Hepatocyte (in vitro differentiated cells): ENCODE measurements at regions not wholly inside any gene's neighbourhood (a gene's known extent, or its start where the extent isn't known, plus 50 kb on each side); places are given as distances from the start of the nearest gene placed in this dataset.
A peak's percentile ranks its signal among the peaks of the same experiment; 100 is the strongest.

Source experiments
- DNase-seq: peaks from one replicate; pipeline ENCODE4 v3.0.0-alpha.2; 2016; ENCODE audit warnings: low spot score
- H2AFZ ChIP-seq: fragments of 200-600 bp; sonication (generic); 2 replicates; pipeline ENCODE4 v1.6.0; 2016; ENCODE audit warnings: antibody characterized with exemption, mild to moderate bottlenecking
- H3K27ac ChIP-seq: fragments of 200-600 bp; sonication (generic); 2 replicates; pipeline ENCODE4 v1.5.1; 2016; ENCODE audit warnings: mild to moderate bottlenecking
- H3K27me3 ChIP-seq: fragments of 200-600 bp; sonication (generic); 2 replicates; pipeline ENCODE4 v1.6.1; 2016
- H3K36me3 ChIP-seq: fragments of 200-600 bp; sonication (generic); replicated peaks from 2 replicates; pipeline ENCODE4 v1.5.1; 2016; ENCODE audit warnings: low read depth; ENCODE audit not compliant: insufficient read depth
- H3K4me1 ChIP-seq: fragments of 200-600 bp; sonication (generic); 2 replicates; pipeline ENCODE4 v1.5.1; 2016; ENCODE audit warnings: mild to moderate bottlenecking, moderate library complexity; ENCODE audit not compliant: insufficient read depth
- H3K4me2 ChIP-seq: fragments of 200-600 bp; sonication (generic); 2 replicates; pipeline ENCODE4 v1.6.0; 2016
- H3K4me3 ChIP-seq: fragments of 200-600 bp; sonication (generic); 2 replicates; pipeline ENCODE4 v1.5.1; 2016; ENCODE audit warnings: mild to moderate bottlenecking
- H3K79me2 ChIP-seq: fragments of 200-600 bp; sonication (generic); 2 replicates; pipeline ENCODE4 v1.6.0; 2017; ENCODE audit warnings: mild to moderate bottlenecking
- H3K9me2 ChIP-seq: fragments of 200-600 bp; sonication (generic); replicated peaks from 2 replicates; pipeline ENCODE4 v1.6.0; 2017; ENCODE audit warnings: mild to moderate bottlenecking; ENCODE audit not compliant: insufficient read depth
- H3K9me3 ChIP-seq: fragments of 200-600 bp; sonication (generic); 2 replicates; pipeline ENCODE4 v1.5.1; 2016; ENCODE audit warnings: low read depth, mild to moderate bottlenecking
- H4K20me1 ChIP-seq: fragments of 200-600 bp; sonication (generic); 2 replicates; pipeline ENCODE4 v1.6.0; 2016; ENCODE audit warnings: mild to moderate bottlenecking; ENCODE audit not compliant: insufficient read depth, poor library complexity, severe bottlenecking
- CTCF ChIP-seq: fragments of 200-600 bp; sonication (generic); IDR thresholded peaks from 2 replicates; pipeline ENCODE4 v1.5.1; 2016; ENCODE audit warnings: antibody characterized with exemption, mild to moderate bottlenecking; ENCODE audit not compliant: poor library complexity
- EZH2 ChIP-seq: fragments of 200-600 bp; sonication (generic); IDR thresholded peaks from 2 replicates; pipeline ENCODE4 v1.6.1; 2016; ENCODE audit warnings: antibody characterized with exemption, mild to moderate bottlenecking, borderline replicate concordance
- EZH2phosphoT487 ChIP-seq: fragments of 200-600 bp; sonication (generic); IDR thresholded peaks from one replicate; pipeline ENCODE4 v1.6.1; 2018; ENCODE audit warnings: antibody characterized with exemption, mild to moderate bottlenecking, low read depth, moderate library complexity; ENCODE audit not compliant: unreplicated experiment, severe bottlenecking
- WGBS: methylation state at CpG from one replicate; pipeline ENCODE4 v1.1.6; 2016; ENCODE audit warnings: low lambda C conversion rate; ENCODE audit errors: missing lambda C conversion rate; 5-methylcytosine and 5-hydroxymethylcytosine counted together

GRCh38 chr2:23019476-23019875, 365.5 kb upstream of the KLHL29 start:
- H3K36me3 ChIP-seq = no peaks in the 10 kb centered on the region
- TF ChIP-seq EZH2 (no peak), CTCF (no peak), EZH2phosphoT487 (no peak)
- 20% methylated on average over 1 of the region's 1 CpG for WGBS
- H3K79me2 ChIP-seq = no peaks in the 10 kb centered on the region
- no peak overlapping the region for H3K4me3 ChIP-seq
- no peak for DNase-seq
- no peaks in the 10 kb centered on the region for H4K20me1 ChIP-seq
- H3K4me2 ChIP-seq = no peak overlapping the region
- no peaks in the 10 kb centered on the region for H3K9me2 ChIP-seq
- H3K27me3 ChIP-seq = no peaks in the 10 kb centered on the region
- no peak overlapping the region for H3K27ac ChIP-seq
- H3K4me1 ChIP-seq = no peaks in the 10 kb centered on the region
- no peaks in the 10 kb centered on the region for H3K9me3 ChIP-seq
- no peak overlapping the region for H2AFZ ChIP-seq

DNA sequence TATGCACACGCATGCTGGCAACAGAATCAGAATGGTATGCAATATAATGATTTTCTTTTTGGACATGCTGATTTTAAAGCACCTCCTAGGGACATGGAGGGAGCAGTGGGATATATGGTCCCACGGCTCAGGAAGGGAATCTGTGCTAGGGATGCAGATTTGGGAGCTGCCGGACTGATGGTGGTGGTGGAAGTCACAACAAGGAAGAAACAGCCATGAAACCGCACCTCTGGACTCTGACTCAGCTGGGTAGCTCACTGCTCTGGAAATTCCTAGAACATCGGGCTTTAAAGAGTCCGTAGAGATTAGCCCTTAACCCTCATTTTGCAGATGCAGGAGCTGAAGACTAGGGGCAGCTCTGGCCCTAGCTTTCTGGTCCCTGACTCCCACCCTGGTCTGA, 364.3 kb upstream of the KLHL29 start:
- peak; percentile 20 for DNase-seq
- Histone ChIP-seq H3K4me1 (no peaks in the 10 kb centered on the region), H3K27me3 (no peaks in the 10 kb centered on the region), H3K4me2 (no peak overlapping the region), H2AFZ (no peak overlapping the region), H3K36me3 (no peaks in the 10 kb centered on the region), H3K79me2 (no peaks in the 10 kb centered on the region), H3K27ac (peak overlapping the region; percentile 16), H3K9me3 (no peaks in the 10 kb centered on the region), H3K9me2 (no peaks in the 10 kb centered on the region), H3K4me3 (no peak overlapping the region), H4K20me1 (no peaks in the 10 kb centered on the region)
- WGBS = 71% methylated on average over 6 of the region's 6 CpGs
- no peak for TF ChIP-seq CTCF
- TF ChIP-seq EZH2phosphoT487 = no peak
- no peak for TF ChIP-seq EZH2

DNA sequence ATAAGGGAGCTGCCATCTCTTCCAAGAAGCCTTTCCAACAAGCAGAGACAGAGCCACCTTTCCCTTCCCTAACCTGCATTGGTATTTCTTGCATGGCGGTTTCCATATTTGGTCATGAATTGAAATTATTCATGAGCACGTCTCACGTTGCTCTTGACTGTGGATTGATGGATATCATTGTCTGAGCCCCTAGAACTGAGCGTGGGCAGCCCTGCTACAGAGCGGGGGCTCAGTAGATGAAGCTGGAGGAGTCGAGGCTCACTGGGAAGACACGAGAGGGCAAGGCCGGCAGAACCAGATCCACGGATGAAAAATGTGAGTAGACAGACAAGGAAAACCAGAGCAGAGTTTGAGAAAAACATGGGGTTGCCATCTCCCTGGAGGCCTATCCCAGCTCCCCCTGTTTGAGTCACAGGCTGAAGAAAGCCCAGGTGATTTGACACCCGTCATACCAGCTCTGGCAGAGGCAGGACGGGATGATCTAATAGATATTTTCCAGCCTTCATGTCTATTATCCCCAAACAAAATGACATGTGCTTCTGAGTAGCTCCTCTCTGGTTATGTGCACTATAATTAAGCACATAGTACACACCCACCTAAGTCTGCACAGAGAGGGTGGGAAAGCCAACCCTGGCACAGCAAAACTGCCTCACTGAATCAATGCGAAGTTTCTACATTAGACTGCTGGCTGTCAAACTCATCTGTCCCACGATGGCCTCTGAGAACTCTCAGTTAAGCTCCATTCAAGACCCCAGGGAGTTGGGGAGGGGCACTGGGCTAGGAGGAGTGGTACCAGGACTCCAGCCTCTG, 363.5 kb upstream of the KLHL29 start:
- no peaks in the 10 kb centered on the region for H3K9me3 ChIP-seq
- H3K36me3 ChIP-seq = no peaks in the 10 kb centered on the region
- no peak for DNase-seq
- no peak overlapping the region for H3K4me2 ChIP-seq
- H4K20me1 ChIP-seq = no peaks in the 10 kb centered on the region
- H3K27ac ChIP-seq = peak overlapping the region; percentile 16
- H3K9me2 ChIP-seq = no peaks in the 10 kb centered on the region
- H2AFZ ChIP-seq = no peak overlapping the region
- 81% methylated on average over 13 of the region's 13 CpGs for WGBS
- no peaks in the 10 kb centered on the region for H3K79me2 ChIP-seq
- no peak overlapping the region for H3K4me3 ChIP-seq
- TF ChIP-seq EZH2 (no peak), EZH2phosphoT487 (no peak), CTCF (no peak)
- no peaks in the 10 kb centered on the region for H3K27me3 ChIP-seq
- no peaks in the 10 kb centered on the region for H3K4me1 ChIP-seq
